H9 (cell line): ENCODE measurements at regions not wholly inside any gene's neighbourhood (a gene's known extent, or its start where the extent isn't known, plus 50 kb on each side); places are given as distances from the start of the nearest gene placed in this dataset.

Source experiments
- DNase-seq: peaks from one replicate; pipeline ENCODE4 v3.0.0-alpha.2; 2017
- H2AFZ ChIP-seq: one replicate; pipeline ENCODE4 v1.6.1; 2013; ENCODE audit warnings: mild to moderate bottlenecking, low read length, control low read depth, moderate library complexity
- H2AK5ac ChIP-seq: 2 replicates; pipeline ENCODE4 v1.6.1; 2013; ENCODE audit warnings: low read length, control low read depth, mixed read lengths; ENCODE audit not compliant: insufficient read length
- H2BK120ac ChIP-seq: one replicate; pipeline ENCODE4 v1.6.1; 2013; ENCODE audit warnings: low read depth, mild to moderate bottlenecking, low read length, control low read depth, inconsistent platforms; ENCODE audit not compliant: poor library complexity, severe bottlenecking
- H2BK12ac ChIP-seq: 2 replicates; pipeline ENCODE4 v1.6.1; 2013; ENCODE audit warnings: low read length, control low read depth, mixed read lengths, low read depth; ENCODE audit not compliant: insufficient read length
- H2BK15ac ChIP-seq: 2 replicates; pipeline ENCODE4 v1.6.1; 2013; ENCODE audit warnings: low read depth, low read length, control low read depth
- H2BK20ac ChIP-seq: one replicate; pipeline ENCODE4 v1.6.1; 2013; ENCODE audit warnings: low read depth, mild to moderate bottlenecking, low read length, control low read depth, inconsistent platforms; ENCODE audit not compliant: poor library complexity, severe bottlenecking
- H2BK5ac ChIP-seq: 2 replicates; pipeline ENCODE4 v1.6.1; 2013; ENCODE audit warnings: low read length, control low read depth, mixed read lengths; ENCODE audit not compliant: insufficient read length
- H3K14ac ChIP-seq: 2 replicates; pipeline ENCODE4 v1.6.1; 2013; ENCODE audit warnings: low read length, control low read depth; ENCODE audit not compliant: insufficient read depth
- H3K18ac ChIP-seq: 2 replicates; pipeline ENCODE4 v1.6.1; 2013; ENCODE audit warnings: low read depth, mild to moderate bottlenecking, mixed read lengths, low read length, control low read depth; ENCODE audit not compliant: insufficient read length
- H3K23ac ChIP-seq: 2 replicates; pipeline ENCODE4 v1.6.1; 2013; ENCODE audit warnings: low read length, control low read depth, mixed read lengths, low read depth; ENCODE audit not compliant: insufficient read length
- H3K23me2 ChIP-seq: 2 replicates; pipeline ENCODE4 v1.6.1; 2013; ENCODE audit warnings: low read depth, mild to moderate bottlenecking, mixed read lengths, low read length, control low read depth; ENCODE audit not compliant: insufficient read length, poor library complexity, severe bottlenecking
- H3K27ac ChIP-seq: 2 replicates; pipeline ENCODE4 v1.5.1; 2013; ENCODE audit warnings: low read length, control low read depth, mixed read lengths, low read depth; ENCODE audit not compliant: insufficient read length
- H3K27me3 ChIP-seq: 2 replicates; pipeline ENCODE4 v1.6.1; 2013; ENCODE audit warnings: low read length, control low read depth, inconsistent platforms; ENCODE audit not compliant: insufficient read depth
- H3K4ac ChIP-seq: 2 replicates; pipeline ENCODE4 v1.6.1; 2013; ENCODE audit warnings: low read depth, mild to moderate bottlenecking, control low read depth, inconsistent platforms, low read length, moderate library complexity
- H3K4me1 ChIP-seq: 2 replicates; pipeline ENCODE4 v1.6.1; 2013; ENCODE audit warnings: low read length, control low read depth, inconsistent platforms; ENCODE audit not compliant: insufficient read depth
- H3K4me2 ChIP-seq: 2 replicates; pipeline ENCODE4 v1.6.1; 2013; ENCODE audit warnings: low read length, control low read depth, mixed read lengths; ENCODE audit not compliant: insufficient read length, insufficient read depth
- H3K56ac ChIP-seq: 2 replicates; pipeline ENCODE4 v1.6.1; 2013; ENCODE audit warnings: low read depth, mild to moderate bottlenecking, mixed read lengths, low read length, control low read depth; ENCODE audit not compliant: insufficient read length
- H3K79me1 ChIP-seq: 2 replicates; pipeline ENCODE4 v1.6.1; 2013; ENCODE audit warnings: low read depth, mild to moderate bottlenecking, moderate library complexity, low read length, control low read depth, inconsistent platforms; ENCODE audit not compliant: insufficient read depth, poor library complexity, severe bottlenecking
- H3K79me2 ChIP-seq: 2 replicates; pipeline ENCODE4 v1.6.1; 2013; ENCODE audit warnings: low read length, control low read depth, inconsistent platforms; ENCODE audit not compliant: insufficient read depth
- H3K9ac ChIP-seq: 2 replicates; pipeline ENCODE4 v1.6.1; 2013; ENCODE audit warnings: low read length, control low read depth, mixed read lengths; ENCODE audit not compliant: insufficient read length; ENCODE audit errors: extremely low read depth
- H3K9me3 ChIP-seq: one replicate; pipeline ENCODE4 v1.6.1; 2013; ENCODE audit warnings: low read depth, low read length, inconsistent platforms; ENCODE audit not compliant: control insufficient read depth
- H3T11ph ChIP-seq: one replicate; pipeline ENCODE4 v1.6.1; 2013; ENCODE audit warnings: mild to moderate bottlenecking, low read length, control low read depth, inconsistent platforms
- H4K20me1 ChIP-seq: one replicate; pipeline ENCODE4 v1.6.1; 2013; ENCODE audit not compliant: control insufficient read depth, insufficient read length, insufficient read depth
- H4K5ac ChIP-seq: 2 replicates; pipeline ENCODE4 v1.6.1; 2013; ENCODE audit warnings: low read depth, mild to moderate bottlenecking, mixed read lengths, low read length, control low read depth; ENCODE audit not compliant: insufficient read length
- H4K8ac ChIP-seq: replicated peaks from 2 replicates; pipeline ENCODE4 v1.6.1; 2013; ENCODE audit warnings: low read length, control low read depth, mixed read lengths, low read depth; ENCODE audit not compliant: insufficient read length
- H4K91ac ChIP-seq: 2 replicates; pipeline ENCODE4 v1.6.1; 2013; ENCODE audit warnings: low read depth, mild to moderate bottlenecking, moderate library complexity, mixed read lengths, low read length, control low read depth; ENCODE audit not compliant: insufficient read length
- H3K27ac Mint-ChIP-seq, 3 experiments: 2 replicates in 2 of 3; 3 replicates in 1 of 3; pipeline ENCODE4 v1.8.0; 2020 to 2021; ENCODE audit warnings: mixed read lengths in 3 of 3, mild to moderate bottlenecking in 1 of 3, moderate library complexity in 1 of 3
- H3K27me3 Mint-ChIP-seq: 2 replicates; pipeline ENCODE4 v1.8.0; 2021; ENCODE audit warnings: low read depth, mild to moderate bottlenecking, moderate library complexity, mixed read lengths
- H3K36me3 Mint-ChIP-seq, 3 experiments: 2 replicates in 2 of 3; 3 replicates in 1 of 3; pipeline ENCODE4 v1.8.0; 2020 to 2021; ENCODE audit warnings: low read depth in 3 of 3, mixed read lengths in 3 of 3; ENCODE audit not compliant: insufficient read depth in 1 of 3
- H3K4me1 Mint-ChIP-seq, 2 experiments: 2 replicates each; pipeline ENCODE4 v1.8.0; 2020; ENCODE audit warnings: mixed read lengths in 2 of 2
- H3K4me3 Mint-ChIP-seq, 2 experiments: 2 replicates in 1 of 2; 3 replicates in 1 of 2; pipeline ENCODE4 v1.8.0; 2020 to 2021; ENCODE audit warnings: mild to moderate bottlenecking in 2 of 2, mixed read lengths in 2 of 2, moderate library complexity in 1 of 2
- H3K9me3 Mint-ChIP-seq, 2 experiments: 2 replicates in 1 of 2; 3 replicates in 1 of 2; pipeline ENCODE4 v1.8.0; 2020; ENCODE audit warnings: mild to moderate bottlenecking in 2 of 2, mixed read lengths in 2 of 2, moderate library complexity in 1 of 2
- WGBS: extraction: QIAGEN DNeasy Blood & Tissue Kit; methylation state at CpG from one replicate; pipeline ENCODE4 v1.1.7; 2013; ENCODE audit warnings: missing lambda C conversion rate, low lambda C conversion rate, mixed read lengths; ENCODE audit not compliant: insufficient read length; ENCODE audit errors: extremely low coverage; 5-methylcytosine and 5-hydroxymethylcytosine counted together
- TF ChIP-seq, protein P1 (sequence below): fragments of 200-600 bp; sonication (generic); conservative IDR thresholded peaks from 3 replicates; pipeline ENCODE4 v1.8.0; 2021; ENCODE audit warnings: antibody characterized with exemption, mild to moderate bottlenecking

DNA sequence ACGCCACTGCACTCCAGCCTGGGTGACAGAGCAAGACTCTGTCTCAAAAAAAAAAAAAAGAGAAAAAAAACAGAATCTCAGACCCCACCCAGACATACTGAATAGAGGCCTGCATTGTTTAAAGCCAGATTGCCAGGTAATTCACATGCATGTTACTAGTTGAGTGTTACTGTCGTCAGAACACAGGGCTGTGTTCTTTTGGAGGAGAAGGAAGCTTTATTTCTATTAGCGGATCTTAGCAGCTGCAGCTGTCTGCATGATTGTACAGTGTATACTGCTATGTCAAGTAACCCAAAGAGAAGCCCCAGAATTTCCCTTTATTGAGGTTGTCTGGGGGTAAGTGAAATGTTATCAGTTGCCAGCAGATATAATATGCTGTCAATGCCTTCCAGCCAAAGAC, 496.6 kb upstream of the NAALADL2 start:
- Histone ChIP-seq H3K4me2 (no peak overlapping the region), H3K79me1 (no peaks in the 10 kb centered on the region), H3K9me3 (no peaks in the 10 kb centered on the region), H4K20me1 (no peaks in the 10 kb centered on the region), H3K18ac (no peak overlapping the region), H2BK120ac (no peak overlapping the region), H2BK5ac (no peak overlapping the region), H3K4me1 (no peaks in the 10 kb centered on the region), H4K5ac (no peak overlapping the region), H4K91ac (no peak overlapping the region), H3K56ac (no peak overlapping the region), H3K23me2 (no peaks in the 10 kb centered on the region), H3K79me2 (no peaks in the 10 kb centered on the region), H3K14ac (no peak overlapping the region), H3K27ac (no peak overlapping the region), H2BK20ac (no peak overlapping the region), H4K8ac (no peak overlapping the region), H3T11ph (no peak overlapping the region), H2BK12ac (no peak overlapping the region), H3K9ac (no peak overlapping the region), H2BK15ac (no peak overlapping the region), H2AK5ac (no peak overlapping the region), H3K27me3 (no peaks in the 10 kb centered on the region), H3K23ac (no peak overlapping the region), H2AFZ (no peak overlapping the region), H3K4ac (no peak overlapping the region)
- TF ChIP-seq, protein P1, sequence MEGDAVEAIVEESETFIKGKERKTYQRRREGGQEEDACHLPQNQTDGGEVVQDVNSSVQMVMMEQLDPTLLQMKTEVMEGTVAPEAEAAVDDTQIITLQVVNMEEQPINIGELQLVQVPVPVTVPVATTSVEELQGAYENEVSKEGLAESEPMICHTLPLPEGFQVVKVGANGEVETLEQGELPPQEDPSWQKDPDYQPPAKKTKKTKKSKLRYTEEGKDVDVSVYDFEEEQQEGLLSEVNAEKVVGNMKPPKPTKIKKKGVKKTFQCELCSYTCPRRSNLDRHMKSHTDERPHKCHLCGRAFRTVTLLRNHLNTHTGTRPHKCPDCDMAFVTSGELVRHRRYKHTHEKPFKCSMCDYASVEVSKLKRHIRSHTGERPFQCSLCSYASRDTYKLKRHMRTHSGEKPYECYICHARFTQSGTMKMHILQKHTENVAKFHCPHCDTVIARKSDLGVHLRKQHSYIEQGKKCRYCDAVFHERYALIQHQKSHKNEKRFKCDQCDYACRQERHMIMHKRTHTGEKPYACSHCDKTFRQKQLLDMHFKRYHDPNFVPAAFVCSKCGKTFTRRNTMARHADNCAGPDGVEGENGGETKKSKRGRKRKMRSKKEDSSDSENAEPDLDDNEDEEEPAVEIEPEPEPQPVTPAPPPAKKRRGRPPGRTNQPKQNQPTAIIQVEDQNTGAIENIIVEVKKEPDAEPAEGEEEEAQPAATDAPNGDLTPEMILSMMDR = no peak
- no peak for DNase-seq
- H3K4me1 Mint-ChIP-seq = no peaks in the 10 kb centered on the region
- H3K4me3 Mint-ChIP-seq = no peak overlapping the region
- H3K36me3 Mint-ChIP-seq = no peaks in the 10 kb centered on the region
- H3K9me3 Mint-ChIP-seq = no peaks in the 10 kb centered on the region; a peak in 1 of 5 replicates
- H3K27me3 Mint-ChIP-seq = no peaks in the 10 kb centered on the region
- H3K27ac Mint-ChIP-seq = no peak overlapping the region
- WGBS = no CpG with 5 or more reads among the region's 3 CpGs
